Prostate gland (tissue), 2 donors: ENCODE measurements at regions not wholly inside any gene's neighbourhood (a gene's known extent, or its start where the extent isn't known, plus 50 kb on each side); places are given as distances from the start of the nearest gene placed in this dataset.

Source experiments
- CTCF ChIP-seq, 4 experiments: fragments of 200-600 bp in 2 of 4; fragments of 450-650 bp in 2 of 4; sonication (generic) in 2 of 4; IDR thresholded peaks; 1 replicate in 3 of 4; 2 replicates in 1 of 4; pipeline ENCODE4 v1.5.1; 2016 to 2019; ENCODE audit warnings: antibody characterized with exemption in 4 of 4, mild to moderate bottlenecking in 2 of 4, moderate library complexity in 2 of 4
- POLR2A ChIP-seq: fragments of 450-650 bp; IDR thresholded peaks from one replicate; pipeline ENCODE4 v1.6.1; 2016; ENCODE audit warnings: antibody characterized with exemption, mild to moderate bottlenecking
- POLR2AphosphoS5 ChIP-seq: sonication (generic); formaldehyde crosslinking; IDR thresholded peaks from one replicate; pipeline ENCODE4 v1.6.1; 2017; ENCODE audit warnings: antibody characterized with exemption

GRCh38 chr1:14011132-14011531, 311.1 kb downstream of the PRDM2 start:
- TF ChIP-seq CTCF (IDR thresholded peaks at IDR 0.05) = no peak
- no peak for TF ChIP-seq POLR2A
- no peak for TF ChIP-seq POLR2AphosphoS5
